ENCODE measurements at regions not wholly inside any gene's neighbourhood (a gene's known extent, or its start where the extent isn't known, plus 50 kb on each side); places are given as distances from the start of the nearest gene placed in this dataset.

DNA sequence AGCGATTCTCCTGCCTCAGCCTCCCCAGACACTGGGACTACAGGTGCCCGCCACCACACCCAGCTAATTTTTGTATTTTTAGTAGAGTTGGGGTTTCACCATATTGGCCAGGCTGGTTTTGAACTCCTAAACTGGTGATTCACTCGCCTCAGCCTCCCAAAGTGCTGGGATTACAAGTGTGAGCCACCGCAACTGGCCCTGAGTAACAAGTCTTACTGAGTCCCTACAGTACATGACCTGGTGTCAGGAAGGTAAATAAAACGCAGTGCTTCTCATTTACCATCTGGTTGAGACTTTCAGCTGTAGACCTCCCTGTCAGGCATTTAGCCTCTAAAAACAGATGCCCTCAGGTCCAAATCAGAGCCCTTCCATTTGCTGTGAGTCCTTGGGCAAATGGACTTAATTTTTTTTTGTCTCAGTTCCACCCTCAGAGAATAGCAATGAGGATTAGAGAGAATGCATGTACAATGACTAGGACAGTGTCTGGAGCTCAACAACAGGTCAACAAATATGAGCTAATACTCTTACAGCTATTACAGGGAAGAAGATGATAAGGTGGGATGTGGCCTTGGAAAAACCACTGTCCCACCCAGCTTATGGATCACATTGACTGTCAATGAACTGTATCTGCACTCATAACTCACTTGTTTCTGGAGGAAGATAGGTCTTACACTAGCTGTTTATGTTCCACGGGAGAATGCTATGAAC lies 70.5 kb downstream of the PHLDA1 start:
- in situ Hi-C loops (cut with MboI) = no loop called here
- Histone ChIP-seq H3K9me3 (replicated peaks; ENCODE audit: control insufficient read depth, insufficient read depth, low read depth, low read length) (no peaks in the 10 kb centered on the region), H3K4me2 (ENCODE audit: insufficient read depth, low read length) (no peak overlapping the region), H3K79me2 (ENCODE audit: control insufficient read depth, insufficient read depth, low read length) (no peaks in the 10 kb centered on the region), H3K9me1 (ENCODE audit: control insufficient read depth, insufficient read depth, low read length) (no peaks in the 10 kb centered on the region), H3K4me1 (replicated peaks in 1 of 2; ENCODE audit: control insufficient read depth in 2 of 2, insufficient read depth in 2 of 2, low read length in 2 of 2) (no peaks in the 10 kb centered on the region; a peak in 1 of 5 replicates), H2AFZ (ENCODE audit: low read depth, low read length) (no peak overlapping the region), H3K27me3 (ENCODE audit: control insufficient read depth in 2 of 2, insufficient read depth in 2 of 2, low read length in 2 of 2) (no peaks in the 10 kb centered on the region), H3K9ac (ENCODE audit: insufficient read depth in 1 of 2, low read depth in 2 of 2, low read length in 2 of 2) (no peak overlapping the region), H4K20me1 (replicated peaks; ENCODE audit: control insufficient read depth, insufficient read depth, low read length) (no peaks in the 10 kb centered on the region), H3K4me3 (no peak overlapping the region), H3K27ac (ENCODE audit: extremely low read depth, low read depth, low read length) (no peak overlapping the region), H3K36me3 (ENCODE audit: control insufficient read depth, insufficient read depth, low read length) (no peaks in the 10 kb centered on the region)
- DNase-seq (ENCODE audit: extremely low read depth in 1 of 4, low spot score in 3 of 4) = no peak
- intact Hi-C loops (cut with micrococcal nuclease) = no loop called here
- no peak for ATAC-seq
- no TSS peak for BruUV-seq (replicated peaks)
- ChIA-PET POLR2A (interaction anchor here (0.6 kb wide), 2 partner anchors 87 to 123 kb away, joined by 3 read pairs; no protein-coding TSS in a partner anchor), CTCF (ENCODE audit: low intra/inter-chr PET ratio) (interaction anchor here (0.7 kb wide), 1 partner anchor 376 kb away, joined by 3 read pairs; no protein-coding TSS in a partner anchor)
- no peak for FAIRE-seq
- WGBS (ENCODE audit: insufficient coverage, low coverage, missing lambda C conversion rate) = 33% methylated on average over 6 of the region's 6 CpGs
- TF ChIP-seq TGIF2 (CRISPR knock-in tag; IDR thresholded peaks at IDR 0.05) (no peak), ZNF707 (CRISPR knock-in tag; conservative IDR thresholded peaks at IDR 0.05) (no peak), ZFP1 (CRISPR knock-in tag; IDR thresholded peaks at IDR 0.05) (no peak), CREB1 (IDR thresholded peaks at IDR 0.05) (no peak), CREB1 (CRISPR knock-in tag; IDR thresholded peaks at IDR 0.05) (no peak), HMGN3 (IDR thresholded peaks at IDR 0.05; ENCODE audit: borderline replicate concordance, extremely low read depth, insufficient read length, low read depth, low read length) (no peak), HIVEP1 (CRISPR knock-in tag; IDR thresholded peaks at IDR 0.05) (no peak), KLF13 (tag; IDR thresholded peaks at IDR 0.05; ENCODE audit: borderline replicate concordance, low read depth) (no peak), TRIM28 (IDR thresholded peaks at IDR 0.05) (no peak), ZNF133 (CRISPR knock-in tag; IDR thresholded peaks at IDR 0.05) (no peak), SRSF9 (IDR thresholded peaks at IDR 0.05; ENCODE audit: borderline replicate concordance, low read depth, low read length) (no peak)
- TF ChIP-seq, protein P1, sequence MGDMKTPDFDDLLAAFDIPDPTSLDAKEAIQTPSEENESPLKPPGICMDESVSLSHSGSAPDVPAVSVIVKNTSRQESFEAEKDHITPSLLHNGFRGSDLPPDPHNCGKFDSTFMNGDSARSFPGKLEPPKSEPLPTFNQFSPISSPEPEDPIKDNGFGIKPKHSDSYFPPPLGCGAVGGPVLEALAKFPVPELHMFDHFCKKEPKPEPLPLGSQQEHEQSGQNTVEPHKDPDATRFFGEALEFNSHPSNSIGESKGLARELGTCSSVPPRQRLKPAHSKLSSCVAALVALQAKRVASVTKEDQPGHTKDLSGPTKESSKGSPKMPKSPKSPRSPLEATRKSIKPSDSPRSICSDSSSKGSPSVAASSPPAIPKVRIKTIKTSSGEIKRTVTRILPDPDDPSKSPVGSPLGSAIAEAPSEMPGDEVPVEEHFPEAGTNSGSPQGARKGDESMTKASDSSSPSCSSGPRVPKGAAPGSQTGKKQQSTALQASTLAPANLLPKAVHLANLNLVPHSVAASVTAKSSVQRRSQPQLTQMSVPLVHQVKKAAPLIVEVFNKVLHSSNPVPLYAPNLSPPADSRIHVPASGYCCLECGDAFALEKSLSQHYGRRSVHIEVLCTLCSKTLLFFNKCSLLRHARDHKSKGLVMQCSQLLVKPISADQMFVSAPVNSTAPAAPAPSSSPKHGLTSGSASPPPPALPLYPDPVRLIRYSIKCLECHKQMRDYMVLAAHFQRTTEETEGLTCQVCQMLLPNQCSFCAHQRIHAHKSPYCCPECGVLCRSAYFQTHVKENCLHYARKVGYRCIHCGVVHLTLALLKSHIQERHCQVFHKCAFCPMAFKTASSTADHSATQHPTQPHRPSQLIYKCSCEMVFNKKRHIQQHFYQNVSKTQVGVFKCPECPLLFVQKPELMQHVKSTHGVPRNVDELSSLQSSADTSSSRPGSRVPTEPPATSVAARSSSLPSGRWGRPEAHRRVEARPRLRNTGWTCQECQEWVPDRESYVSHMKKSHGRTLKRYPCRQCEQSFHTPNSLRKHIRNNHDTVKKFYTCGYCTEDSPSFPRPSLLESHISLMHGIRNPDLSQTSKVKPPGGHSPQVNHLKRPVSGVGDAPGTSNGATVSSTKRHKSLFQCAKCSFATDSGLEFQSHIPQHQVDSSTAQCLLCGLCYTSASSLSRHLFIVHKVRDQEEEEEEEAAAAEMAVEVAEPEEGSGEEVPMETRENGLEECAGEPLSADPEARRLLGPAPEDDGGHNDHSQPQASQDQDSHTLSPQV (IDR thresholded peaks at IDR 0.05) = no peak
- TF ChIP-seq, protein P2, sequence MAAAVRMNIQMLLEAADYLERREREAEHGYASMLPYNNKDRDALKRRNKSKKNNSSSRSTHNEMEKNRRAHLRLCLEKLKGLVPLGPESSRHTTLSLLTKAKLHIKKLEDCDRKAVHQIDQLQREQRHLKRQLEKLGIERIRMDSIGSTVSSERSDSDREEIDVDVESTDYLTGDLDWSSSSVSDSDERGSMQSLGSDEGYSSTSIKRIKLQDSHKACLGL (CRISPR knock-in tag; IDR thresholded peaks at IDR 0.05; ENCODE audit: borderline replicate concordance, poor library complexity, severe bottlenecking) = no peak
- TF ChIP-seq, protein P3, sequence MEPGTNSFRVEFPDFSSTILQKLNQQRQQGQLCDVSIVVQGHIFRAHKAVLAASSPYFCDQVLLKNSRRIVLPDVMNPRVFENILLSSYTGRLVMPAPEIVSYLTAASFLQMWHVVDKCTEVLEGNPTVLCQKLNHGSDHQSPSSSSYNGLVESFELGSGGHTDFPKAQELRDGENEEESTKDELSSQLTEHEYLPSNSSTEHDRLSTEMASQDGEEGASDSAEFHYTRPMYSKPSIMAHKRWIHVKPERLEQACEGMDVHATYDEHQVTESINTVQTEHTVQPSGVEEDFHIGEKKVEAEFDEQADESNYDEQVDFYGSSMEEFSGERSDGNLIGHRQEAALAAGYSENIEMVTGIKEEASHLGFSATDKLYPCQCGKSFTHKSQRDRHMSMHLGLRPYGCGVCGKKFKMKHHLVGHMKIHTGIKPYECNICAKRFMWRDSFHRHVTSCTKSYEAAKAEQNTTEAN (CRISPR knock-in tag; IDR thresholded peaks at IDR 0.05) = no peak
- TF ChIP-seq, protein P4, sequence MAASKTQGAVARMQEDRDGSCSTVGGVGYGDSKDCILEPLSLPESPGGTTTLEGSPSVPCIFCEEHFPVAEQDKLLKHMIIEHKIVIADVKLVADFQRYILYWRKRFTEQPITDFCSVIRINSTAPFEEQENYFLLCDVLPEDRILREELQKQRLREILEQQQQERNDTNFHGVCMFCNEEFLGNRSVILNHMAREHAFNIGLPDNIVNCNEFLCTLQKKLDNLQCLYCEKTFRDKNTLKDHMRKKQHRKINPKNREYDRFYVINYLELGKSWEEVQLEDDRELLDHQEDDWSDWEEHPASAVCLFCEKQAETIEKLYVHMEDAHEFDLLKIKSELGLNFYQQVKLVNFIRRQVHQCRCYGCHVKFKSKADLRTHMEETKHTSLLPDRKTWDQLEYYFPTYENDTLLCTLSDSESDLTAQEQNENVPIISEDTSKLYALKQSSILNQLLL (CRISPR knock-in tag; IDR thresholded peaks at IDR 0.05; ENCODE audit: borderline replicate concordance) = no peak
